ENCODE measurements at regions not wholly inside any gene's neighbourhood (a gene's known extent, or its start where the extent isn't known, plus 50 kb on each side); places are given as distances from the start of the nearest gene placed in this dataset.
A peak's percentile ranks its signal among the peaks of the same experiment; 100 is the strongest.

DNA sequence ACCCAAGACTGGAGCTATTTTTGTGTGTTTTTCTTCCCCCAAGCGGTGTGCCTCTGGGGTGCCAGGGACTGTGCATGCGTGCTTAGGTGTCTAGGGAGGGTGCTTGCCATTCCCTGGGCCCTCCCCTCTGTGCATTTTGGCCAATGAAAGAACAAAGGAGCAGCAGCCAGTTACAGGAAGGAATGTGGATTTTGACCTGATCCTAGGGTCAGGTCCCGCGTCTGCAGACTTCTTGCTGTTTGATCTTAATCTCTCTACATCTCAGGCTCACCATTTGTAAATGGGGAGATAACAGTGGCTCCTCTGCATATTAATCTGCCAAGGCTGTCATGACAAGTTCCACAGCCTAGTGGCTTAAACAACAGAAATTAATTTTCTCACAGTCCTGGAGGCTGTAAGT is 699.1 kb downstream of the QKI start:
- no peak overlapping the region for H3K4me2 ChIP-seq (ENCODE audit: unreplicated experiment)
- no peak for DNase-seq
- no peak overlapping the region for H3K4me3 ChIP-seq
- no peak for TF ChIP-seq EZH2phosphoT487 (IDR thresholded peaks at IDR 0.05; ENCODE audit: insufficient read depth, low read depth)
- no peak for TF ChIP-seq EZH2 (IDR thresholded peaks at IDR 0.05; ENCODE audit: insufficient read depth, poor library complexity, severe bottlenecking)
- 37 to 44% methylated on average over 4 of the region's 4 CpGs for WGBS, 2 experiments (ENCODE audit: low coverage in 1 of 2, low lambda C conversion rate in 2 of 2, missing lambda C conversion rate in 2 of 2)
- H3K4me1 ChIP-seq (ENCODE audit: insufficient read depth) = no peaks in the 10 kb centered on the region
- no peaks in the 10 kb centered on the region for H3K9me3 ChIP-seq (ENCODE audit: low read depth)
- no peaks in the 10 kb centered on the region for H3K27me3 ChIP-seq (replicated peaks; ENCODE audit: insufficient read depth)
- H3F3A ChIP-seq (ENCODE audit: insufficient read depth) = no peaks in the 10 kb centered on the region
- H3K27ac ChIP-seq = no peak overlapping the region
- no peaks in the 10 kb centered on the region for H3K36me3 ChIP-seq (ENCODE audit: low read depth)
- H4K20me1 ChIP-seq (ENCODE audit: insufficient read depth) = no peaks in the 10 kb centered on the region
- in situ Hi-C loops (cut with MboI) = no loop called here
- H3K9me2 ChIP-seq (ENCODE audit: insufficient read depth) = no peaks in the 10 kb centered on the region
- H2AFZ ChIP-seq = no peak overlapping the region
- H3K79me2 ChIP-seq (ENCODE audit: insufficient read depth) = no peaks in the 10 kb centered on the region
- H3K9ac ChIP-seq = no peak overlapping the region

GRCh38 chr6:164109770-164110140 is 695.2 kb downstream of the QKI start:
- no peaks in the 10 kb centered on the region for H3K79me2 ChIP-seq (ENCODE audit: insufficient read depth)
- no peak overlapping the region for H2AFZ ChIP-seq
- no peaks in the 10 kb centered on the region for H4K20me1 ChIP-seq (ENCODE audit: insufficient read depth)
- H3K36me3 ChIP-seq (ENCODE audit: low read depth) = no peaks in the 10 kb centered on the region
- no peak overlapping the region for H3K4me2 ChIP-seq (ENCODE audit: unreplicated experiment)
- no peak overlapping the region for H3K4me3 ChIP-seq
- WGBS, 2 experiments (ENCODE audit: low coverage in 1 of 2, low lambda C conversion rate in 2 of 2, missing lambda C conversion rate in 2 of 2) = 33% methylated on average over 6 of the region's 6 CpGs
- no peaks in the 10 kb centered on the region for H3F3A ChIP-seq (ENCODE audit: insufficient read depth)
- TF ChIP-seq EZH2 (IDR thresholded peaks at IDR 0.05; ENCODE audit: insufficient read depth, poor library complexity, severe bottlenecking) = no peak
- no peak for TF ChIP-seq EZH2phosphoT487 (IDR thresholded peaks at IDR 0.05; ENCODE audit: insufficient read depth, low read depth)
- in situ Hi-C loops (cut with MboI) = no loop called here
- no peaks in the 10 kb centered on the region for H3K9me3 ChIP-seq (ENCODE audit: low read depth)
- peak; percentile 21 for DNase-seq
- no peaks in the 10 kb centered on the region for H3K9me2 ChIP-seq (ENCODE audit: insufficient read depth)
- no peak overlapping the region for H3K27ac ChIP-seq
- no peaks in the 10 kb centered on the region for H3K4me1 ChIP-seq (ENCODE audit: insufficient read depth)
- no peak overlapping the region for H3K9ac ChIP-seq
- no peaks in the 10 kb centered on the region for H3K27me3 ChIP-seq (replicated peaks; ENCODE audit: insufficient read depth)

GRCh38 chr6:164108869-164109769 is 694.6 kb downstream of the QKI start:
- no peaks in the 10 kb centered on the region for H3F3A ChIP-seq (ENCODE audit: insufficient read depth)
- H3K4me3 ChIP-seq = no peak overlapping the region
- no peak overlapping the region for H2AFZ ChIP-seq
- H4K20me1 ChIP-seq (ENCODE audit: insufficient read depth) = no peaks in the 10 kb centered on the region
- H3K9me3 ChIP-seq (ENCODE audit: low read depth) = no peaks in the 10 kb centered on the region
- no peak overlapping the region for H3K4me2 ChIP-seq (ENCODE audit: unreplicated experiment)
- H3K4me1 ChIP-seq (ENCODE audit: insufficient read depth) = no peaks in the 10 kb centered on the region
- H3K9ac ChIP-seq = no peak overlapping the region
- peak; percentile 35 for DNase-seq
- in situ Hi-C loops (cut with MboI) = no loop called here
- WGBS, 2 experiments (ENCODE audit: low coverage in 1 of 2, low lambda C conversion rate in 2 of 2, missing lambda C conversion rate in 2 of 2) = 25% methylated on average over 20 of the region's 20 CpGs
- no peaks in the 10 kb centered on the region for H3K9me2 ChIP-seq (ENCODE audit: insufficient read depth)
- H3K36me3 ChIP-seq (ENCODE audit: low read depth) = no peaks in the 10 kb centered on the region
- no peaks in the 10 kb centered on the region for H3K27me3 ChIP-seq (replicated peaks; ENCODE audit: insufficient read depth)
- H3K79me2 ChIP-seq (ENCODE audit: insufficient read depth) = no peaks in the 10 kb centered on the region
- TF ChIP-seq EZH2phosphoT487 (IDR thresholded peaks at IDR 0.05; ENCODE audit: insufficient read depth, low read depth) (no peak), EZH2 (IDR thresholded peaks at IDR 0.05; ENCODE audit: insufficient read depth, poor library complexity, severe bottlenecking) (no peak)
- no peak overlapping the region for H3K27ac ChIP-seq

- Histone ChIP-seq H2AFZ (no peak overlapping the region), H3K4me3 (no peak overlapping the region), H3K4me1 (ENCODE audit: insufficient read depth) (no peaks in the 10 kb centered on the region), H3K27ac (no peak overlapping the region), H3K36me3 (ENCODE audit: low read depth) (no peaks in the 10 kb centered on the region), H3K79me2 (ENCODE audit: insufficient read depth) (no peaks in the 10 kb centered on the region), H3K9me2 (ENCODE audit: insufficient read depth) (no peaks in the 10 kb centered on the region), H3K9me3 (ENCODE audit: low read depth) (no peaks in the 10 kb centered on the region), H3K9ac (no peak overlapping the region), H3K4me2 (ENCODE audit: unreplicated experiment) (no peak overlapping the region), H4K20me1 (ENCODE audit: insufficient read depth) (no peaks in the 10 kb centered on the region), H3K27me3 (replicated peaks; ENCODE audit: insufficient read depth) (no peaks in the 10 kb centered on the region), H3F3A (ENCODE audit: insufficient read depth) (no peaks in the 10 kb centered on the region)
- DNase-seq = no peak
- in situ Hi-C loops (cut with MboI) = no loop called here
- WGBS, 2 experiments (ENCODE audit: low coverage in 1 of 2, low lambda C conversion rate in 2 of 2, missing lambda C conversion rate in 2 of 2) = 28 to 35% methylated on average over 4 of the region's 4 CpGs
- no peak for TF ChIP-seq EZH2phosphoT487 (IDR thresholded peaks at IDR 0.05; ENCODE audit: insufficient read depth, low read depth)
- TF ChIP-seq EZH2 (IDR thresholded peaks at IDR 0.05; ENCODE audit: insufficient read depth, poor library complexity, severe bottlenecking) = no peak
These were observed 693.6 kb downstream of the QKI start for GRCh38 chr6:164108092-164108491.
